ENCODE measurements at regions not wholly inside any gene's neighbourhood (a gene's known extent, or its start where the extent isn't known, plus 50 kb on each side); places are given as distances from the start of the nearest gene placed in this dataset.

GRCh38 chr3:106575029-106575428 is 706.2 kb upstream of the CBLB start:
- TF ChIP-seq ZFX (IDR thresholded peaks at IDR 0.05) = no peak
- TF ChIP-seq CTCF (conservative IDR thresholded peaks at IDR 0.05) = no peak

GRCh38 chr3:106577241-106577640 is 708.4 kb upstream of the CBLB start:
- TF ChIP-seq CTCF (conservative IDR thresholded peaks at IDR 0.05) (no peak), ZFX (IDR thresholded peaks at IDR 0.05) (no peak)
- H3K27ac ChIP-seq = no peak overlapping the region

More at GRCh38 chr3:106575029-106575428, 706.2 kb upstream of the CBLB start:
- no peak overlapping the region for H3K27ac ChIP-seq

- H3K27ac ChIP-seq = no peak overlapping the region
These were observed 710.1 kb upstream of the CBLB start for GRCh38 chr3:106578911-106579310.

GRCh38 chr3:106582151-106582550 is 713.3 kb upstream of the CBLB start:
- H3K27ac ChIP-seq = no peak overlapping the region
- TF ChIP-seq CTCF (conservative IDR thresholded peaks at IDR 0.05) (no peak), ZFX (IDR thresholded peaks at IDR 0.05) (no peak)

More at GRCh38 chr3:106578911-106579310, 710.1 kb upstream of the CBLB start:
- no peak for TF ChIP-seq CTCF (conservative IDR thresholded peaks at IDR 0.05)
- TF ChIP-seq ZFX (IDR thresholded peaks at IDR 0.05) = no peak

- H3K27ac ChIP-seq = no peak overlapping the region
- TF ChIP-seq ZFX (IDR thresholded peaks at IDR 0.05) = no peak
- TF ChIP-seq CTCF (conservative IDR thresholded peaks at IDR 0.05) = no peak
These were observed 718.7 kb upstream of the CBLB start for GRCh38 chr3:106587551-106587950.

GRCh38 chr3:106588739-106589138 is 719.9 kb upstream of the CBLB start:
- no peak for TF ChIP-seq CTCF (conservative IDR thresholded peaks at IDR 0.05)

GRCh38 chr3:106589311-106589942 is 720.6 kb upstream of the CBLB start:
- no peak for TF ChIP-seq ZFX (IDR thresholded peaks at IDR 0.05)
- TF ChIP-seq CTCF (conservative IDR thresholded peaks at IDR 0.05) = no peak
- no peak overlapping the region for H3K27ac ChIP-seq

More at GRCh38 chr3:106588739-106589138, 719.9 kb upstream of the CBLB start:
- H3K27ac ChIP-seq = no peak overlapping the region
